PC-9 (cell line): ENCODE measurements at regions not wholly inside any gene's neighbourhood (a gene's known extent, or its start where the extent isn't known, plus 50 kb on each side); places are given as distances from the start of the nearest gene placed in this dataset.

ENCODE experiments used
- BruUV-seq: library from RNA; stranded (reverse); fragments of 400-500 nt; replicated peaks from 2 replicates; lab custom pipeline; 2021; lab: Mats Ljungman, UMichigan
- CTCF ChIA-PET: fragments of 300-600 bp; sonication (Branson Sonifier 250); formaldehyde crosslinking; loops from one replicate; lab custom pipeline; 2022; ENCODE audit warnings: antibody characterized with exemption; lab: Charles Lee
- POLR2A ChIA-PET: fragments of 300-600 bp; sonication (Branson Sonifier 250); formaldehyde crosslinking; loops from one replicate; lab custom pipeline; 2022; ENCODE audit warnings: antibody characterized with exemption; ENCODE audit not compliant: unreplicated experiment; lab: Charles Lee
- DNase-seq, 2 experiments: peaks; one replicate each; pipeline versions ENCODE4 v3.0.0 to v3.0.0-alpha.2; 2015 to 2022; ENCODE audit warnings: mixed read lengths in 1 of 2
- H2AFZ ChIP-seq: fragments of 200-600 bp; sonication (generic); 2 replicates; pipeline ENCODE4 v1.8.1; 2017; ENCODE audit warnings: antibody characterized with exemption
- H3F3A ChIP-seq: fragments of 200-600 bp; sonication (generic); 2 replicates; pipeline ENCODE4 v1.8.1; 2017; ENCODE audit warnings: antibody characterized with exemption, mild to moderate bottlenecking, low read depth; ENCODE audit not compliant: insufficient read depth
- H3K27ac ChIP-seq: fragments of 200-600 bp; sonication (generic); 2 replicates; pipeline ENCODE4 v1.6.1; 2016; ENCODE audit warnings: mixed run types
- H3K27me3 ChIP-seq: fragments of 200-600 bp; sonication (generic); 2 replicates; pipeline ENCODE4 v1.6.1; 2016; ENCODE audit warnings: low read depth, mixed run types; ENCODE audit not compliant: insufficient read depth
- H3K36me3 ChIP-seq: fragments of 200-600 bp; sonication (generic); 2 replicates; pipeline ENCODE4 v1.6.1; 2016; ENCODE audit warnings: low read depth, mixed run types
- H3K4me1 ChIP-seq: fragments of 200-600 bp; sonication (generic); replicated peaks from 2 replicates; pipeline ENCODE4 v1.6.1; 2016; ENCODE audit warnings: mixed run types; ENCODE audit not compliant: insufficient read depth
- H3K4me2 ChIP-seq: fragments of 200-600 bp; sonication (generic); 2 replicates; pipeline ENCODE4 v1.6.1; 2017; ENCODE audit warnings: mixed run types
- H3K4me3 ChIP-seq: fragments of 200-600 bp; sonication (generic); 2 replicates; pipeline ENCODE4 v1.6.1; 2016; ENCODE audit warnings: mixed run types
- H3K79me2 ChIP-seq: fragments of 200-600 bp; sonication (generic); 2 replicates; pipeline ENCODE4 v1.6.1; 2017; ENCODE audit warnings: low read depth, mixed run types
- H3K9me2 ChIP-seq: fragments of 200-600 bp; sonication (generic); 2 replicates; pipeline ENCODE4 v1.8.1; 2017; ENCODE audit warnings: mild to moderate bottlenecking; ENCODE audit not compliant: insufficient read depth
- H3K9me3 ChIP-seq: fragments of 200-600 bp; sonication (generic); 2 replicates; pipeline ENCODE4 v1.8.1; 2016; ENCODE audit warnings: low read depth; ENCODE audit not compliant: insufficient read depth
- H4K20me1 ChIP-seq: fragments of 200-600 bp; sonication (generic); 2 replicates; pipeline ENCODE4 v1.8.1; 2017; ENCODE audit not compliant: insufficient read depth
- CTCF ChIP-seq: fragments of 200-600 bp; sonication (generic); conservative IDR thresholded peaks from 2 replicates; pipeline ENCODE4 v1.6.1; 2017; ENCODE audit warnings: mixed run types, antibody characterized with exemption, mild to moderate bottlenecking, moderate library complexity
- EZH2 ChIP-seq: fragments of 200-600 bp; sonication (generic); IDR thresholded peaks from 2 replicates; pipeline ENCODE4 v1.8.0; 2017; ENCODE audit warnings: antibody characterized with exemption, low read depth
- intact Hi-C: fragments of 100-400 bp; cut with micrococcal nuclease; formaldehyde crosslinking; loops from one replicate; pipeline ENCODE4 v1.10.0; 2022; ENCODE audit not compliant: unreplicated experiment

GRCh38 chr14:101200008-101200649 is 296.6 kb upstream of the RTL1 start:
- H3K79me2 ChIP-seq = no peaks in the 10 kb centered on the region
- no peaks in the 10 kb centered on the region for H3K36me3 ChIP-seq
- H3K4me2 ChIP-seq = no peak overlapping the region
- no peak overlapping the region for H3K27ac ChIP-seq
- no TSS peak for BruUV-seq
- no peak overlapping the region for H3K4me3 ChIP-seq
- H3K4me1 ChIP-seq = no peaks in the 10 kb centered on the region
- no peak overlapping the region for H2AFZ ChIP-seq
- CTCF ChIA-PET = no interaction called here
- H3K9me3 ChIP-seq = no peaks in the 10 kb centered on the region
- TF ChIP-seq CTCF (no peak), EZH2 (no peak)
- H4K20me1 ChIP-seq = no peaks in the 10 kb centered on the region
- H3F3A ChIP-seq = no peaks in the 10 kb centered on the region
- H3K9me2 ChIP-seq = no peaks in the 10 kb centered on the region
- intact Hi-C loops = no loop called here
- DNase-seq = no peak
- POLR2A ChIA-PET = no interaction called here
- no peaks in the 10 kb centered on the region for H3K27me3 ChIP-seq

- ChIA-PET CTCF (no interaction called here), POLR2A (no interaction called here)
- H3K36me3 ChIP-seq = no peaks in the 10 kb centered on the region
- no peak overlapping the region for H3K27ac ChIP-seq
- H3F3A ChIP-seq = no peaks in the 10 kb centered on the region
- H4K20me1 ChIP-seq = no peaks in the 10 kb centered on the region
- no peaks in the 10 kb centered on the region for H3K9me3 ChIP-seq
- H3K4me2 ChIP-seq = no peak overlapping the region
- H3K4me3 ChIP-seq = no peak overlapping the region
- no peak overlapping the region for H2AFZ ChIP-seq
- no peaks in the 10 kb centered on the region for H3K27me3 ChIP-seq
- TF ChIP-seq CTCF (no peak), EZH2 (no peak)
- no peaks in the 10 kb centered on the region for H3K9me2 ChIP-seq
- no peaks in the 10 kb centered on the region for H3K79me2 ChIP-seq
- intact Hi-C loops = no loop called here
- no peaks in the 10 kb centered on the region for H3K4me1 ChIP-seq
- no TSS peak for BruUV-seq
- DNase-seq = no peak
Observed at GRCh38 chr14:101200650-101201516, 297.4 kb upstream of the RTL1 start.

GRCh38 chr14:101201535-101202151 is 298.1 kb upstream of the RTL1 start:
- ChIA-PET CTCF (no interaction called here), POLR2A (no interaction called here)
- intact Hi-C loops = no loop called here
- no peaks in the 10 kb centered on the region for H3K79me2 ChIP-seq
- H3K4me3 ChIP-seq = no peak overlapping the region
- no peaks in the 10 kb centered on the region for H3K9me3 ChIP-seq
- no peak for DNase-seq
- H3K4me1 ChIP-seq = no peaks in the 10 kb centered on the region
- H3K9me2 ChIP-seq = no peaks in the 10 kb centered on the region
- no peak overlapping the region for H3K27ac ChIP-seq
- no peaks in the 10 kb centered on the region for H3K27me3 ChIP-seq
- BruUV-seq = no TSS peak
- H2AFZ ChIP-seq = no peak overlapping the region
- no peaks in the 10 kb centered on the region for H3K36me3 ChIP-seq
- no peaks in the 10 kb centered on the region for H4K20me1 ChIP-seq
- TF ChIP-seq CTCF (no peak), EZH2 (no peak)
- H3F3A ChIP-seq = no peaks in the 10 kb centered on the region
- H3K4me2 ChIP-seq = no peak overlapping the region
